HG03139 (cell line): ENCODE measurements at regions not wholly inside any gene's neighbourhood (a gene's known extent, or its start where the extent isn't known, plus 50 kb on each side); places are given as distances from the start of the nearest gene placed in this dataset.

ENCODE experiments used
- ATAC-seq: cut with Tn5 transposase; IDR thresholded peaks from one replicate; pipeline ENCODE4 v1.9.1; 2021; ENCODE audit not compliant: unreplicated experiment

DNA sequence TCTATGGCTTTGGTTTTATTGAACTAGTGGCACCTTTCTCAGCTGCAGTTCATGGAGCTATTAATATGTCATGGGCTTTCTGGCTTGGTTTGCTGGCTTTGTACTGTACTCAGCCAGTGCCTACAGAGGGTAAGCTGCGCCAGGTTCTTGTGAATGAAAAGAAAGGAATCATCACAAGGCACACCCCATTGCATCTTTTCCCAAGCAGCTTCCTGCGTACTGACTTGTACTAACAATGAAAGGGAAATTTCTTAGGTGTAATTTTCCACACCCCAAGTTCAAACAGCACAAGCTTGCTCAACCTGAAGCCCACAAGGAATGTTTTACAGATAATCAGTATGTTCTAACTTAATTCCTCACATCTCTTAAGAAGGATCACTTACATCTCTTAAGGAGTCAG is 78.0 kb upstream of the TNFSF18 start:
- ATAC-seq, result no peak

DNA sequence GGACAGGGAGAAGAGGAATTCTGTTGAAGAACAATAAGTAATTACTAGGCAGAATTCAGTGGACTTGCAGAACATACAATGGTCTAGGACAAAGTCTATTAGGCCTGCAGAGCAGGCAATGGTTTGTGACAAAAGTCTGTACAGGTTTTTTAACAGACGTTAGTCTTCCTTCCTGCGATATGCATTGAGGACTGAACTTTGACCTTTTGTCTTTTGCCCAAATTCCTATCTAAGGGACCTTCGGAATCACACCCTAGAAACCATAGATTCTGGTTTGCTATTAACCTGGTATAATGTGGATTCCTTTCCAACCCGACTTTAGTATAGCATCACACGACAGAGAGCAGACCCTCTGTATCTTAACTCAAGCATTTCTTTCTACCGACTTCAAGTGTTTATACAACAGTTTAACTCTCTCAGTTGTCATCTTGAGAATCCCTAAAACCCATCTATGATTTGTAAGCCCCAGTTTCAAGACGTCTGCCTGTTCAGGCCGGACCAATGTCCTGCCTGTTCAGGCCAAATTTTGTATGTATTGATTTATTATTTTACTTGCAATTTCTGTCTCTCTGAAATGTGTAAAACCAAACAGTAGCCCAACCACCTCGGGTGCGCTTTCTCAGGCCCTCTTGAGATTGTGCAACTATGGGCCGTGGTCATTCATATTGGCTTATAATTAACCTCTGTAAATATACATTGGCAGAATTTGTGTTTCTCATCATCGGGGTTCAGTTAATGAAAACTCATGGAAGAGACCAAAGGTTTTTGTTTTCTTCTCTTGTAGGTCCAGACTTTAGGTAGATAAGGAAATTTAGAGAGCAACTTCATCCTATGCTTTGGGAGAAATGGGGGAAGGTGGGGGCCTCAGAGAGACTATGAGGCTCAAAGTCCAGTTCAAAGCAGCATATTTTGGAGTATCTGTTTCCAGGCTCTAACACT is 76.9 kb upstream of the TNFSF18 start:
- ATAC-seq, result no peak

DNA sequence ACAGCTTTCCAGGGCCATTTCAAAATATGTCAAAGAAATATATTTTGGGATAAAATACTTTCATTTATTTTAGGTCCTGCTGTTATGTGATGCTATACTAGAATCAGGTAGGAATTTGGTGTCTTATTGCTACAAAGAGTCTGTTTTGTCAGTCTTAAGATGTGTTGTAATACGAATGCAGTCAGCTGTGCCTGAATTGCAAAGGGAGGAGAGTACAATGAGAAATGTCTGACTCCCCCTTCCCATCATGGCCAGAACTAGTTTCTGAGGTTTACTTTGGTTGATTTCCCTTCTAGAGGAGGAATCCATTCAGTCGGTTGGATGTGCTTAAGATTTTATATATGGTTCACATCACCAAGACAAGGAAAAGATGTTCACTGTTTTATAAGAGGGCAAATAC is 75.7 kb upstream of the TNFSF18 start:
- ATAC-seq, result no peak

GRCh38 chr1:173122958-173123852 is 72.5 kb upstream of the TNFSF18 start:
- ATAC-seq, result no peak

- no peak for ATAC-seq
Observed at GRCh38 chr1:173122344-173122935, 71.7 kb upstream of the TNFSF18 start.

DNA sequence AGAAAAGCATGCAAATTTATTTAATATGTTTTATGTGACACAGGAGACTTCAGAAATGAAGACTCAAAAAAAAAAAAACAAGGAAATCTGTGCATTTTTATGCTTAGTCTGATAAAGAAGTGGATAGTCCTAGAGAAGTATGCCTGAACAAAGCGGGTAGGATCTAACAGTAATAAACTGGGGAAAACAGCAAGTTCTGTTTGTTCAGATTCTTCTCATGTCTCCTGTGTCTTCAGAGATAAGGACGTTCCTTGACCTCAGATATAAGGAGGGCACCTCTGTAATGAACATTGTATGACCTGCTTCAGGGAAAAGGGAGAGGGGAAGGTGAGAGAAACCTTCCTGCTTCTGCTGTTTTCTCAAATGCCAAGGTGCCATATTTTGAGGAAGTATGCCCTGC is 67.7 kb upstream of the TNFSF18 start:
- ATAC-seq, result no peak

DNA sequence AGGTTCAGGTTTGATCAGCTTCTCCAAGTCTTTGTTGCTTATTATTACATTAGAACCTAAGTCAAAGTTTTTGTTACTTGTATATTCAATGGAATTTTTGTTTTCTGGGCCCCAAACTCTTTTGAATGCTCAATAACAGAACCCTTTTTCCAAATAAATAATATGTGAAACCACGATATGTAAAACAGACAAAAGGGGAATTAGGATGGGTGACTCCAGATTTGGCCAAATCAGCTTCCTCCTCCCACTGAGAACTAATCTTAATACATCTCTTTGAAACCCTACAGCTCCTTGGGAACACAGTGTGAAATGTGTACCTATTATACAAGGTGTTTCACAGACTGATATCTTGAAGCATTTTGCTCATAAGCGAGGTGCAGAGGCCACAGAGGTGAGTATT is 67.0 kb upstream of the TNFSF18 start:
- no peak for ATAC-seq

- no peak for ATAC-seq
Observed at GRCh38 chr1:173117108-173117633, 66.4 kb upstream of the TNFSF18 start.

DNA sequence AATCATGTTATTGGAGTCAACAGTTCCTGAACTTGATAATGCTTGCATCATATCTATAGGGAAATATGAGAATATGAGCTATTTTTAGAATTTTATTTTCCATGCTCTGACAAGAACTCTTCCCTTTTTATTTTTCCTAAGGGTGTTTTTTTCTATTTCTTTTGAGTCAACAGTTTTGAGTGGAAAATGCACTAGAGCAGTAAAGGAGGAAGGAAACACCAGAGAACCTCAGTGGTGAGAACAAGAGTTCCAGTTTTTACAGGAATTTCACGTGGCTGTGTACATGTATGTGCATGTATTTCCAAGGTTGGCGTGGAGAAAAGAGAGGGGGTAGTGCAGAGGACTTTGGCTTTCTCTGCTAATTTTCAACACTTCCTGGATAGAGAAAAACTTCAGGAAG is 63.6 kb upstream of the TNFSF18 start:
- ATAC-seq, result no peak

GRCh38 chr1:173113015-173113741 is 62.4 kb upstream of the TNFSF18 start:
- ATAC-seq, result no peak

GRCh38 chr1:173112129-173112528 is 61.4 kb upstream of the TNFSF18 start:
- ATAC-seq, result peak; percentile 85

GRCh38 chr1:173107696-173108095 is 57.0 kb upstream of the TNFSF18 start:
- no peak for ATAC-seq

DNA sequence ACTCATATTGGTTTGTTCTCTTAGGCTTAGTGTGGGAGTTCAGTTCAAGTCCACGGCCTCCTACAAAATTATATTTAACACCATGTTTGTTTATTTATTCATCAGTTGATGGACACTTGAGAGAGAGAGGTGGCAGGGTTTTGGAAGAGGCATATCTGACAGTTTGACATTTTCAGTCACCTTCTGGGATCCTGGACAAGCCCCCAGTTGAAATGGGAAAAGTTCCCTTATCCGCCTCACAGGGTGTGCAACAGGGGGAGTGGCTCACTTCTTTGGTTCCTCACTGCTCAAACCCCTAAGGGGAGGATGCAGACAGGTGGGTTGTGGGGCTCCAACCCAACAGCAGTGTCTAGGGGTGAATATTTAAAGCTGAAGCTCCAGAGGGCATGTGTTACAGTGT is 52.3 kb upstream of the TNFSF18 start:
- no peak for ATAC-seq

DNA sequence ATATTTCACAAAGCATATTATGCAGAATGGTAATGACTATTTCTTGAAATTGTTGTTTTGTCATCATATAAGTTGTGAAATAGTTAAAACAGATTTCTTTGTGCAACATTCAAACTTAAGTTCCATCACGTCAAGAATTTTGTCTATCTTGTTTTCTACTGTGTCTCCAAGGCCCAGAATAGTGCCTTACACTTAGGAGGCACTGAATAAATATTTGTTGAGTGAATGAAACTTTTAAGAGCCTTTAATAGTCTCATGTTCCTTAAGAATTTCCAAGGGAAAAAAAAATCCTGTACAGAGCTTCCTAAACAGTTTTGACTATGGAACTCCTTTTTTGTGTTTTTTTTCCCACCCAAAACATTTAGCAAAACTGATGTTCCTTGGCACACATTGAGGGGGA is 50.8 kb upstream of the TNFSF18 start:
- no peak for ATAC-seq

GRCh38 chr1:173100476-173101107 is 49.9 kb upstream of the TNFSF18 start:
- ATAC-seq, result no peak
